H1 (cell line): ENCODE measurements at regions not wholly inside any gene's neighbourhood (a gene's known extent, or its start where the extent isn't known, plus 50 kb on each side); places are given as distances from the start of the nearest gene placed in this dataset.

Experiments used
- CTCF ChIA-PET: fragments of 300-600 bp; sonication (Branson Sonifier 250); formaldehyde crosslinking; loops from one replicate; lab custom pipeline; 2021; ENCODE audit not compliant: partially characterized antibody; lab: Charles Lee
- POLR2A ChIA-PET: fragments of 300-600 bp; sonication (Branson Sonifier 250); formaldehyde crosslinking; loops from one replicate; lab custom pipeline; 2021; ENCODE audit warnings: inconsistent platforms; ENCODE audit not compliant: partially characterized antibody; lab: Charles Lee
- DNase-seq, 2 experiments: peaks; one replicate each; pipeline versions ENCODE4 v3.0.0 to v3.0.0-alpha.2; 2010 to 2022; ENCODE audit warnings: low spot score in 2 of 2, low read depth in 1 of 2, mixed read lengths in 1 of 2
- FAIRE-seq: peaks from 2 replicates; lab custom pipeline; 2011; peaks lifted over from hg19 to GRCh38; lab: Jason Lieb, UNC
- H2AFZ ChIP-seq: 2 replicates; pipeline ENCODE4 v1.8.1; 2012; ENCODE audit warnings: low read length, inconsistent platforms
- H2AK5ac ChIP-seq: 2 replicates; pipeline ENCODE4 v1.6.1; 2013; ENCODE audit warnings: low read depth, low read length
- H2BK120ac ChIP-seq: replicated peaks from 2 replicates; pipeline ENCODE3; 2013; ENCODE audit warnings: low read depth, low read length, inconsistent platforms
- H2BK12ac ChIP-seq: 2 replicates; pipeline ENCODE4 v1.6.1; 2013; ENCODE audit warnings: low read depth, low read length
- H2BK15ac ChIP-seq: 2 replicates; pipeline ENCODE4 v1.6.1; 2013; ENCODE audit warnings: low read length
- H2BK20ac ChIP-seq: 2 replicates; pipeline ENCODE4 v1.6.1; 2013; ENCODE audit warnings: low read length
- H2BK5ac ChIP-seq: 2 replicates; pipeline ENCODE4 v1.6.1; 2013; ENCODE audit warnings: low read depth, low read length
- H3K14ac ChIP-seq: 2 replicates; pipeline ENCODE4 v1.6.1; 2013; ENCODE audit warnings: inconsistent platforms; ENCODE audit not compliant: insufficient read length
- H3K18ac ChIP-seq: 2 replicates; pipeline ENCODE4 v1.6.1; 2013; ENCODE audit warnings: low read length; ENCODE audit errors: extremely low read depth
- H3K23ac ChIP-seq: 2 replicates; pipeline ENCODE4 v1.6.1; 2013; ENCODE audit warnings: inconsistent platforms; ENCODE audit not compliant: insufficient read length
- H3K23me2 ChIP-seq: 2 replicates; pipeline ENCODE4 v1.6.1; 2013; ENCODE audit warnings: low read depth, low read length
- H3K27ac ChIP-seq: 2 replicates; pipeline ENCODE4 v1.6.1; 2011; ENCODE audit warnings: low read depth, low read length, inconsistent platforms
- H3K27me3 ChIP-seq, 4 experiments: replicated peaks in 1 of 4; 1 replicate in 1 of 4; 2 replicates in 3 of 4; pipeline versions ENCODE4 v1.6.1 to v1.8.1; 2011 to 2013; ENCODE audit warnings: low read length in 3 of 4, mild to moderate bottlenecking in 3 of 4, inconsistent platforms in 2 of 4, mixed read lengths in 2 of 4, moderate library complexity in 1 of 4; ENCODE audit not compliant: control insufficient read depth in 3 of 4, insufficient read depth in 3 of 4; ENCODE audit errors: extremely low read depth in 1 of 4
- H3K36me3 ChIP-seq, 4 experiments: 2 replicates each; pipeline versions ENCODE4 v1.6.1 to v1.8.1; 2011 to 2013; ENCODE audit warnings: mild to moderate bottlenecking in 4 of 4, low read length in 3 of 4, moderate library complexity in 2 of 4, control low read depth in 1 of 4, inconsistent platforms in 1 of 4; ENCODE audit not compliant: insufficient read depth in 4 of 4, control insufficient read depth in 2 of 4
- H3K4ac ChIP-seq: replicated peaks from 2 replicates; pipeline ENCODE3; 2013; ENCODE audit warnings: low read length, low read depth, mixed read lengths, inconsistent platforms; ENCODE audit not compliant: insufficient read length
- H3K4me1 ChIP-seq, 4 experiments: replicated peaks in 1 of 4; 1 replicate in 1 of 4; 2 replicates in 3 of 4; pipeline versions ENCODE4 v1.6.1 to v1.8.1; 2011 to 2013; ENCODE audit warnings: low read length in 3 of 4, inconsistent platforms in 2 of 4, mixed read lengths in 1 of 4; ENCODE audit not compliant: insufficient read depth in 4 of 4, control insufficient read depth in 3 of 4
- H3K4me2 ChIP-seq, 2 experiments: 2 replicates each; pipeline versions ENCODE4 v1.6.1 to v1.8.1; 2011 to 2013; ENCODE audit warnings: low read depth in 2 of 2, low read length in 2 of 2, control low read depth in 1 of 2, inconsistent platforms in 1 of 2, mild to moderate bottlenecking in 1 of 2; ENCODE audit not compliant: insufficient read depth in 1 of 2
- H3K4me3 ChIP-seq, 4 experiments: fragments of 200-600, 300-600 bp in 1 of 4; sonication (generic), shearing (Covaris generic), sonication (Bioruptor Twin) in 1 of 4; 2 replicates each; pipeline versions ENCODE4 v1.5.1 to v1.8.1; 2011 to 2016; ENCODE audit warnings: low read length in 4 of 4, low read depth in 3 of 4, control low read depth in 2 of 4, inconsistent platforms in 2 of 4, mild to moderate bottlenecking in 2 of 4, mixed read lengths in 1 of 4, moderate library complexity in 1 of 4; ENCODE audit not compliant: insufficient read depth in 2 of 4; ENCODE audit errors: extremely low read depth in 1 of 4
- H3K56ac ChIP-seq: replicated peaks from 2 replicates; pipeline ENCODE3; 2013; ENCODE audit warnings: low read depth, mild to moderate bottlenecking, mixed read lengths, low read length, inconsistent platforms; ENCODE audit not compliant: insufficient read length
- H3K79me1 ChIP-seq: 2 replicates; pipeline ENCODE4 v1.6.1; 2013; ENCODE audit warnings: low read depth, low read length, control low read depth
- H3K79me2 ChIP-seq, 2 experiments: 2 replicates each; pipeline versions ENCODE4 v1.6.1 to v1.8.1; 2012 to 2013; ENCODE audit warnings: low read length in 2 of 2, mild to moderate bottlenecking in 2 of 2, inconsistent platforms in 1 of 2; ENCODE audit not compliant: insufficient read depth in 2 of 2, control insufficient read depth in 1 of 2
- H3K9ac ChIP-seq, 4 experiments: replicated peaks in 1 of 4; 1 replicate in 1 of 4; 2 replicates in 3 of 4; pipeline versions ENCODE4 v1.6.1 to v1.8.1; 2011 to 2013; ENCODE audit warnings: low read depth in 3 of 4, low read length in 3 of 4, control low read depth in 2 of 4, mild to moderate bottlenecking in 2 of 4, moderate library complexity in 2 of 4, inconsistent platforms in 1 of 4; ENCODE audit errors: extremely low read depth in 1 of 4
- H3K9me3 ChIP-seq, 2 experiments: 2 replicates each; pipeline versions ENCODE4 v1.6.1 to v1.8.1; 2012 to 2013; ENCODE audit warnings: mild to moderate bottlenecking in 2 of 2, moderate library complexity in 2 of 2, control low read depth in 1 of 2, inconsistent platforms in 1 of 2, low read depth in 1 of 2, low read length in 1 of 2, mixed read lengths in 1 of 2; ENCODE audit not compliant: insufficient read depth in 2 of 2
- H4K20me1 ChIP-seq, 2 experiments: replicated peaks in 1 of 2; 2 replicates each; pipeline versions ENCODE3 to v1.8.1; 2011 to 2013; ENCODE audit warnings: inconsistent platforms in 2 of 2, low read length in 2 of 2, mild to moderate bottlenecking in 1 of 2; ENCODE audit not compliant: insufficient read depth in 2 of 2, control insufficient read depth in 1 of 2
- H4K5ac ChIP-seq: 2 replicates; pipeline ENCODE4 v1.6.1; 2013; ENCODE audit warnings: low read length, low read depth, mixed read lengths, inconsistent platforms; ENCODE audit not compliant: insufficient read length
- H4K8ac ChIP-seq: 2 replicates; pipeline ENCODE4 v1.8.0; 2013; ENCODE audit warnings: mild to moderate bottlenecking, moderate library complexity, low read length, inconsistent platforms; ENCODE audit not compliant: insufficient read depth; ENCODE audit errors: extremely low read depth
- H4K91ac ChIP-seq: replicated peaks from 2 replicates; pipeline ENCODE3; 2013; ENCODE audit warnings: low read length, mixed read lengths, inconsistent platforms; ENCODE audit not compliant: insufficient read length
- EZH2 ChIP-seq: fragments of 200-600 bp; sonication (generic); IDR thresholded peaks from 2 replicates; pipeline ENCODE4 v1.7.1; 2012; ENCODE audit warnings: low read depth, mild to moderate bottlenecking, moderate library complexity, low read length, inconsistent platforms; ENCODE audit not compliant: severe bottlenecking
- HDAC2 ChIP-seq, 2 experiments: fragments of 300-600 bp in 1 of 2; sonication (generic) in 1 of 2; IDR thresholded peaks; 2 replicates each; pipeline ENCODE4 v1.6.1; 2011 to 2012; ENCODE audit warnings: low read depth in 2 of 2, low read length in 2 of 2, mild to moderate bottlenecking in 2 of 2, moderate library complexity in 2 of 2, borderline replicate concordance in 1 of 2, inconsistent platforms in 1 of 2
- KDM4A ChIP-seq: IDR thresholded peaks from one replicate; pipeline ENCODE4 v1.7.1; 2012; ENCODE audit warnings: low read depth, mild to moderate bottlenecking, moderate library complexity, low read length, inconsistent platforms; ENCODE audit not compliant: severe bottlenecking
- TAF1 ChIP-seq: IDR thresholded peaks from 2 replicates; pipeline ENCODE4 v1.6.1; 2011; ENCODE audit warnings: mild to moderate bottlenecking, low read depth, low read length
- WGBS, 2 experiments: shearing (Covaris generic) in 1 of 2; methylation state at CpG; one replicate each; pipeline versions ENCODE4 v1.1.6 to v1.1.7; 2013 to 2015; ENCODE audit warnings: low lambda C conversion rate in 2 of 2, mixed read lengths in 2 of 2, inconsistent platforms in 1 of 2, low coverage in 1 of 2, missing lambda C conversion rate in 1 of 2; ENCODE audit not compliant: insufficient replicate concordance in 2 of 2, insufficient coverage in 1 of 2, insufficient read length in 1 of 2; ENCODE audit errors: extremely low coverage in 1 of 2, missing lambda C conversion rate in 1 of 2; 5-methylcytosine and 5-hydroxymethylcytosine counted together

DNA sequence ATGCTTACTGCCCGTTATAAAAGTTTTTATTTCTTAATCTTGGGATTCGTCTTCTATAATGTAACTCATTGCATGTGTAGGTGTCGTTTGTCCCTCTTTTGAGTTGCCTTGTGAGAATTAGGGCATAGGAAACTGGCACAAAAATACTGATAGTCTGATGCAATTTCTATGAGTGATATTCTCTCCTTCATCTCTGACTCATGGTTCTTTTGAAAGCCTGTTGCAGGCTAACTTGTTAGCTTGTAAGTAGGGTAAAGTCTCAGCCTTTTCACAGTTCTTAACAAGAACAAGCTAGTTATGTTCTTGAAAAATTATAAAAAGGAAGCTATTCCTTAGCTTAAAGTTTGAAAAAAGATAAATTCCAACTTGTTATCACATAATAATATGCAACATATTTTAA lies 1085.4 kb upstream of the NRXN1 start:
- Histone ChIP-seq H4K20me1 (no peaks in the 10 kb centered on the region), H3K4ac (no peak overlapping the region), H3K4me2 (no peak overlapping the region), H3K18ac (no peak overlapping the region), H2AFZ (peak overlapping the region; percentile 73; the same call in 1 of the 2 replicates), H2BK120ac (no peak overlapping the region), H3K27me3 (no peaks in the 10 kb centered on the region), H3K79me1 (no peaks in the 10 kb centered on the region), H3K27ac (no peak overlapping the region), H3K79me2 (no peaks in the 10 kb centered on the region), H3K56ac (no peak overlapping the region), H2BK15ac (no peak overlapping the region), H3K14ac (no peak overlapping the region), H3K4me3 (no peak overlapping the region), H2BK5ac (no peak overlapping the region), H3K9me3 (no peaks in the 10 kb centered on the region), H4K5ac (no peak overlapping the region), H2BK12ac (no peak overlapping the region), H3K36me3 (no peaks in the 10 kb centered on the region), H4K8ac (no peak overlapping the region), H3K23me2 (no peaks in the 10 kb centered on the region), H3K4me1 (no peaks in the 10 kb centered on the region), H3K23ac (no peak overlapping the region), H4K91ac (no peak overlapping the region), H2BK20ac (no peak overlapping the region), H2AK5ac (no peak overlapping the region), H3K9ac (no peak overlapping the region)
- CTCF ChIA-PET, result no interaction called here
- FAIRE-seq, result no peak
- POLR2A ChIA-PET, result no interaction called here
- no peak for DNase-seq
- WGBS, 2 experiments, result 91% methylated on average over 3 of the region's 3 CpGs; no CpG with 5 or more reads in 1 of the 2 experiments
- TF ChIP-seq TAF1 (no peak), EZH2 (no peak), KDM4A (no peak), HDAC2 (IDR thresholded peaks at IDR 0.05; ENCODE audit: borderline replicate concordance in 1 of 2, low read depth in 2 of 2, low read length in 2 of 2) (no peak)
